Daoy (cell line): ENCODE measurements at regions not wholly inside any gene's neighbourhood (a gene's known extent, or its start where the extent isn't known, plus 50 kb on each side); places are given as distances from the start of the nearest gene placed in this dataset.
A peak's percentile ranks its signal among the peaks of the same experiment; 100 is the strongest.
"Not testable (repeated sequence)": the region's sequence is repeated elsewhere in the genome, so short reads cannot be mapped to it uniquely, and the experiment has no call there.

Source experiments
- DNase-seq: peaks from one replicate; pipeline ENCODE4 v3.0.0-alpha.2; 2015; ENCODE audit warnings: low read depth

DNA sequence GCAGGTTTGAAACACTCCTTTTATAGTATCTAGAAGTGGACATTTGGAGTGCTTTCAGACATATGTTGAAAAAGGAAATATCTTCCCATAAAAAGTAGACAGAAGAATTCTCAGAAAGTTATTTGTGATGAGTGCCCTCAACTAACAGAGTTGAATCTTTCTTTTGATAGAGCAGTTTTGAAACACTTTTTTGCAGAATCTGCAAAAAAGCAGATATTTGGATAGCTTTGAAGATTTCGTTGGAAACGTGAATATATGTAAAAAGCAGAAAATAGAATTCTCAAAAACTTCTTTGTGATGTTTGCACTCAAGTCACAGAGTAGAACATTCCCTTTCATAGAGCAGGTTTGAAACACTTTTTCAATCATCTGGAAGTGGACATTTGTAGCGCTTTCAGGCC lies 676.4 kb upstream of the ZNF337 start:
- DNase-seq, result not testable (repeated sequence)

DNA sequence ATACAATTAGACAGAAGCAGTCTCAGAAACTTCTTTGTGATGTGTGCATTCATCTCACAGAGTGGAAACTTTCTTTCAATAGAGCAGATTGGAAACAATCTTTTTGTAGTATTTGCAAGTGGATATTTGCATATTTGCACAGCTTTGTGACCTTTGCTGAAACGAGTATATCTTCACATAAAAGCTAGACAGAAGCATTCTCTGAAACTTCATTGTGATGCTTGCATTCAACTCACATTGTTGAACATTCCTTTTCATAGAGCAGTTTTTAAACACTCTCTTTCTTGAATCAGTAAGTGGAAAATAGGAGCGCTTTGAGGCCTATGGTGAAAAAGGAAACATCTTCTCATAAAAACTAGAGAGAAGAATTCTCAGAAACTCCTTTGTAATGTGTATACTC lies 657.9 kb upstream of the ZNF337 start:
- no peak for DNase-seq

DNA sequence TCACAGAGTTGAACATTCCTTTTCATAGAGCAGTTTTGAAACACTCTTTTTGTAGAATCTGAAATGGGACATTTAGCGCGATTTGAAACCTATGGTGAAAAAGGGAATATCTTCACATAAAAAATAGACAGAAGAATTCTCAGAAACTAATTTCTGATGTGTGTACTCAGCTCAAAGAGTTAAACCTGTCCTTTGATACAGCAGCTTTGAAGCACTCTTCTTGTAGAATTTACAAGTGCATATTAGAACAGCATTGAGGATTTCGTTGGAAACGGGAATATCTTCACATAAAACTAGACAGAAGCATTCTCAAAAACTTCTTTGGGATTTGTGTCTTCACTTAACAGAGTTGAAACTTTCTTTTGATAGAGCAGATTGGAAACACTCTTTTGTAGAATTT lies 650.7 kb upstream of the ZNF337 start:
- no peak for DNase-seq

DNA sequence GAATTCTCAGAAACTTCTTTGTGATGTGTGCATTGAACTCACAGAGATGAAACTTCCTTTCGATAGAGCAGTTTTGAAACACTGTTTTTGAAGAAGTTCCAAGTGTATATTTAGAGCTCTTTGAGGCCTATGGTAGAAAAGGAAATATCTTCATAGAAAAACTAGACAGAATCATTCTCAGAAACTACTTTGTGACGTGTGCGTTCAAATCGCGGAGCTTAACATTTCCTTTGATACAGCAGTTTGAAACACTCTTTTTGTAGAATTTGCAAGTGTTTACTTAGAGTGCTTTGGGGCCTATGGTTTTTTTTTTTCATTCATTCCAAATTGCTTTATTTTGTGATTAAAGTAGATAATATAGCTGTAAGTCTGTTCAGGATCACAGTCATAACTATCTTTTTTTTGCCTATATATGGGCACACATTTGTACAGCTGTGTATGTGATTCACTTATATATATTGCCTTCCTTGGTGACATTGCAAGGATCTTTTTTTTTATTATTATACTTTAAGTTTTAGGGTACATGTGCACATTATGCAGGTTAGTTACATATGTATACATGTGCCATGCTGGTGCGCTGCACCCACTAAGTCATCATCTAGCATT lies 643.9 kb upstream of the ZNF337 start:
- DNase-seq, result not testable (repeated sequence)

DNA sequence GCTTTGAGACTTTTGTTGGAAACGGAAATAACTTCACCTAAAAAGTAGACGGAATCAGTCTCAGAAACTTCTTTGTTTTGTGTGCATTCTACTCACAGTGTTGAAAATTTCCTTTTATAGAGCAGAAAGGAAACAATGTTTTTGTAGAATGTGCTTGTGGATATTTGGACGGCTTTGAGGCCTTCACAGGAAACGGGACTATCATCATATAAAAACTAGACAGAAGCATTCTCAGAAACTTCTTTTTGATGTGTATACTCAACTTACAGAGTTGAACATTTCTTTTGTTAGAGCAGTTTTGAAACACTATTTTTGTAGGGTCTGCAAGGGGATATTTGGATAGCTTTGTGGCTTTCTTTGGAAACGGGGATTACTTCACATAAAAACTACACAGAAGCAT lies 627.5 kb upstream of the ZNF337 start:
- DNase-seq, result no peak

DNA sequence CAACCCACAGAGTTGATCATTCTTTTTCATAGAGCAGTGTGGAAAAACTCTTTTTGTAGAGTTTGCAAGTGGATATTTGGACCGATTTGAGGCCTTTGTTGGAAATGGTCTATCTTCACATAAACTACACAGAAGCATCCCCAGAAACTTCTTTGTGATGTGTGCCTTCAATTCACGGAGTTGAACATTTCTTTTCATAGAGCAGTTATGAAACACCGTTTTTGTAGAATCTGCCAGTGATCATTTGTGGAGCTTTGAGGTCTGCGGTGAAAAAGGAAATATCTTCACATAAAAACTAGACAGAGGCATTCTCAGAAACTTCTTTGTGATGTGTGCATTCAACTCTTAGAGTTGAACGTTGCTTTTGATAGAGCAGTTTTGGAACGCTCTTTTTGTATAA lies 618.4 kb upstream of the ZNF337 start:
- DNase-seq, result no peak

DNA sequence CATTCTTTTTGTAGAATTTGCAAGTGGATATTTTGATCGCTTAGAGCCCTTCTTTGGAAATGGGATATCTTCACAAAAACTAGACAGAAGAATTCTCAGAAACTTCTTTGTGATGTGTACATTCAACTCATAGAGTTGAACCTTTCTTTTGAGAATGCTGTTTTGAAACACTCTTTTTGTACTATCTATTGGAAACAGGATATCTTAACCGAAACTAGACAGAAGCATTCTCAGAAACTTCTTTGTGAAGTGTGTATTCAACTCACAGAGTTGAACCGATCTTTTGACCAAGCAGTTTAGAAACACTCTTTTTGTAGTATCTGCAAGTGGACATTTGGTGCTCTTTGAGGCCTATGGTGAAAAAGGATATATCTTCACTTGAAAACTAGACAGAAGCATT lies 613.1 kb upstream of the ZNF337 start:
- DNase-seq, result not testable (repeated sequence)

DNA sequence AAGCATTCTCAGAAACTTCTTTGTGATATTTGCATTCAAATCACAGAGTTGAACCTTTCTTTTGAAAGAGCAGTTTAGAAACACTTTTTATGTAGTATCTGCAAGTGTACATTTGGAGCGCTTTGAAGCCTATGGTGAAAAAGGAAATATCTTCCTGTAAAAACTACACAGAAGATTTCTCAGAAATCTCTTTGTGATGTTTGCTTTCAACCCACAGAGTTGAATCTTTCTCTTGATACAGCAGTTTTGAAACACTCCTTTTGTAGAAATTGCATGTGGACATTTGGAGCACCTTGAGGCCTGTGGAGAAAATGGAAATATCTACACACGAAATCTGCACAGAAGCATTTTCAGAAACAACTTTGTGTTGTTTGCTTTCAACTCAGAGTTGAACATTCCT lies 612.3 kb upstream of the ZNF337 start:
- no peak for DNase-seq

DNA sequence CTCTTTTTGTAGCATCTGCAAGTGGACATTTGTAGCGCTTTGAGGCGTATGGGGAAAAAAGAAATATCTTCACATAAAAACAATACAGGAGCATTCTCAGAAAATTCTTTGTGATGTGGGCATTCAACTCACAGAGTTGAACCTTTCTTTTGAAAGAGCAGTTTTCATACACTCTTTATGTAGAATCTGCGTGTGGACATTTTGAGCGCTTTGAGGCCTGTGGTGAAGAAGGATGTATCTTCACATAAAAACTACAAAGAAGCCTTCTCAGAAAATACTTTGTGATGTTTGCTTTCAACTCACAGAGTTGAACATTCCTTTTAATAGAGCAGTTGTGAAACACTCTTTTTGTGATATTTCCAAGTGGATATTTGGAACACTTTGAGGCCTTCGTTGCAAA lies 598.4 kb upstream of the ZNF337 start:
- no peak for DNase-seq

DNA sequence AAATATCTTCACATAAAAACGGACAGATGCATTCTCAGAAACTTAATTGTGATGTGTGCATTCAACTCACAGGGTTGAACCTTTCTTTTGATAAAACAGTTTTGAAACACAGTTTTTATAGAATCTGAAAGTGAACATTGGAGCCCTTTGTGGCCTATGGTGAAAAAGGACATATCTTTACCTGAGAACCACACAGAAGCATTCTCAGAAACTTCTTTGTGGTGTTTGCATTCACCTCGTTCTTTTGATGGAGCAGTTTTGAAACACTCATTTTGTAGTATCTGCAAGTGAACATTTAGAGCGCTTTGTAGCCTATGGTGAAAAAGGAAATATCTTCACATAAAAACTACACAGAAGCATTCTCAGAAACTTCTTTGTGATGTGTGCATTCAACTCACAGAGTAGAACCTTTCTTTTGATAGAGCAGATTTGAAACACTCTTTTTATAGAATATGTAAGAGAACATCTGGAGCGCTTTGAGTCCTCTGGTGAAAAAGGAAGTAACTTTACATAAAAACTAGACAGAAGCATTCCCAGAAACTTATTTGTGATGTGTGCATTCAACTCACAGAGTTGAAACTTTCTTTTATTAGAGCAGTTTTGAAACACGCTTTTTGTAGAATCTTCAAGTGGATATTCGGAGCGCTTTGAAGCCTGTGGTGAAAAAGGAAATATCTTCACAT lies 591.9 kb upstream of the ZNF337 start:
- not testable (repeated sequence) for DNase-seq

DNA sequence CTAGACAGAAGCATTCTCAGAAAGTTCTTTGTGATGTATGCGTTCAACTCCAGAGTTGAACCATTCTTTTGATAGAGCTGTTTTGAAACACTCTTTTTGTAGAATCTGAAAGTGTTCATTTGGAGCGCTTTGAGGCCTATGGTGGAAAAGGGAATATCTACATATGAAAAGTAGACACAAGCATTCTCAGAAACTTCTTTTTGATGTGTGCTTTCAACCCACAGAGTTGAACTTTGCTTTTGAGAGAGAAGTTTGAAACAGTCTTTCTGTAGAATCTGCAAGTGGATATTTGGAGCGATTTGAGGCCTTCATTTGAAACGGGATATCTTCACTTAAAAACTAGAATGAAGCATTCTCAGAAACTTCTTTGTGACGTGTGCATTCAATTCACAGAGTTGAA lies 582.6 kb upstream of the ZNF337 start:
- no peak for DNase-seq

DNA sequence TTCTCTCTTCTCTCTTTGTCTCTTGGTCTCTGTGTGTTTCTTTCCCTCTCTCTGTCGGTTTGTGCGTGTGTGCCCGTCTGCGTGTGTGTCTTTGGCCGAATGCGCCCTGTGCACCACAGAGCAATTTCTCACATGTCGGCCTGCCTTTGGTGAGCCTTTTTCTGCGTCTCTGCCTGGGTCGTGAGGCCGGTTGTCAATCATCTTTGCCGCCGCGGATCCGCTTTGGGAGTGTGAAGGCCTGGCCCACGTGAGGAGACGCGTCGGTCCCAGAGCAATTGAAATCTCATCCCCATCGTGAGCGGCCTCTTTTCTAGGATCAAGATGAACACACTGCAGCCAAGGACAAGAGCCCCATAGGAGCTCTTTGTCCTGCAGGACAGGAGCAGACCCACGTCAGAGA lies 580.7 kb upstream of the ZNF337 start:
- DNase-seq, result no peak

DNA sequence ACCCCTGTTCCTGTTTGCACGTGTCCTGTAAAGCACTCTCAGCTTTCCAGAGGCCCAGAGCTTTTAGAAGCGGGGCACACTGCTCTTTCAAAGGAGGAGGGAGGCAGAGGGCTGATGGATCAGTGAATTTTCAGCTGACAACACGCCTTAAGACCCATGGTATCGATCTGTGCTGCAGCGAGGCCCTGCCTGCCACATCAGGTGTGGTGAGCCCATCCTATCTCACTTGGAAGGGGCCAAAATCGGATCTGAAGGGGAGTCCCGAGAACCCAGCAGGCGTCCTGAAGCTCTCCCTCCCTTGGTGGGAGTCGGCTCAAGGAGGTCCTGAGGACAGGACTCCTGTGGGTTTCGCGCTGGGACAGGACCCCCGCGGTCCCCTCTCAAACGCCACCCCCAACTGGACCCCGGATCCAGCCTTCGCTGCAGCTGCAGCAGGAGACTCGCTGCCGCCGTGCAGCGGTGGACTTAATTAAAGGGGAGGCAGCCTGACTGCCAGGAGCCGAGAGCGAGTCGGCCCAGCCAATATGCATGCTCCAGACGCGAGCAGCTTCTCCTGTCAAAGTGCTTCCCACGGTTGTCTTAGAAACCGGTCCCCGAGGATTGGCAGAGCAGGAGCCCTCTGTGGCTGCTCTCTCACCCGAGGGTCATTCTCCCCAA lies 580.0 kb upstream of the ZNF337 start:
- peak; percentile 20 for DNase-seq

DNA sequence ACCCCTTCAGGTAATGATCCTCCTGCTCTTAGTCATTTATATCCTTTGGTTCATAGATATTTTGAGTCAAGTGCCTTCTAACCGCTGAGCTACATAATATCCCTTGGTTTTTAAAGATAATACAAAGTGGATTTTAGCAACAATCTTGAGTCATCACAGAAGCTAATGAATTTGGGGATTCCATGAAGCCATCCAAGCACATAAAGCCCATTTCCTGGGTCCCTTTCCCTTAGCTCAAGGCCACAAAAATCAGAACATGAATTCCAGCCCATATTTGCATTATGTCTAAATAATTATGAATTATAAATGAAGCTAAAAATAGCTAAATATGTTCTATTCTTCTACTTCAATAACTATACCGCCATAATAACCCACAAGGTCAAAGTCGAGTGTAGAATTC lies 572.1 kb upstream of the ZNF337 start:
- not testable (repeated sequence) for DNase-seq

DNA sequence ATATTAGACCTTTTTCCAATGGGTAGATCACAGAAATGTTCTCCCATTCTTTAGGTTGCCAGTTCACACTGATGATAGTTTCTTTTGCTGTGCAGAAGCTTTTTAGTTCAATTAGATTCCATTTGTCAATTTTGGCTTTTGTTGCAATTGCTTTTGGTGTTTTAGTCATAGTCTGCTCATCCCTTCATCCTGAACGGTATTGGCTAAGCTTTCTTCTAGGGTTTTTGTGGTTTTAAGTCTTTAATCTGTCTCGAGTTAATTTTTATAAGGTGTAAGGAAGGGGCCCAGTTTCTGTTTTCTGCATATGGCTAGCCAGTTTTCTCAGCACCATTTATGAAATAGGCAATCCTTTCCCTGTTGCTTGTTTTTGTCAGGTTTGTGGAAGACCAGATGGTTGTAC lies 564.3 kb upstream of the ZNF337 start:
- not testable (repeated sequence) for DNase-seq

DNA sequence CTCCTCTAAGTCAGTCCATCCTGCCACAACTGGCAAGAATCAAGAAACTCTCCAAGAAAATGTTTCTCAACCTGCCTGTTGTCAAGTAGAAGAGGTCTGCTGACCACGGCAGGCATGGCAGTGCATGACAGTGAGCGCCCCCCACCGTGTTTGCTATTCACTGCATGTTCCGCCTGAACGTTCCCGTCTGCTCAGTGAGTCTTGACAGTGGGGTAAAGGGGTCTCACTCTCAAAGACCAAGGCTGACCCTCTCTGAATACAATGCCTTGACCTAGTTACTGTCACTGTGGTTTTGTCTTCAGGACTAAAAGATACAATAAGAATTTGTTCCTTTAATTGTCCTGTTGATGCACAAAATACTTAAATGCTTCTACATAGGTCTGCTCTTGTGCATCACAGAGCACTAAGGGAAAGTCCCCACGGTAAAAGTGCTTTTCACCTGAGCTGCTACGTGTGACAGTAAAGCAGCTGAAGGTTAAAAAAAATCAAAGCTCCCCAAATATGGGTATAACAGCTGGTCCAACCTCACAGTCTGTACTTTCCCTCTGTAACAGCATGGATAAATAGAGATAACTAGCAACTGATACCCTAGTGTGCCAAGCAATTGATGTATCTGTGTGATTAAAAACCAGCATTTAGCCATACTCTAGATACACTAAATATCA lies 555.8 kb upstream of the ZNF337 start:
- DNase-seq, result not testable (repeated sequence)

DNA sequence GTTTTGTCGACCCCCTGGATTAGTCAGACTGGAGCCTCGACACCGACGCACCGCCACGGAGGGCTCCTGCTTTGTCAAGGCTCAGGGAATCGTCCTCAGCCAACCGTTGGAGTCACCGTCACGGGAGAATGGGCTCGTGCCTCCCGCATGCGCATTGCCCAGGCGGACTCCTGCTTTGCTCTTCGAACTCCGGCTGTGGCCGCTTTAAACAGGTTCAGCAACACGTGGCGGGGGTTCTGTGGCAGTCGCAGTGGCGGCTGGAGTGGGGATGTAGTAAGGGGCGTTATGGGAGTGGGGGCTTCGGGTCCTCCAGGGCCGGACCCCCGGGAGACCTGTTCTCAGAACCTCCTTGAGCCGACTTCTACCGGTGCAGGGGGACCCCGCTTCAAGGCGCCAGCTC lies 554.7 kb upstream of the ZNF337 start:
- DNase-seq, result peak; percentile 8

DNA sequence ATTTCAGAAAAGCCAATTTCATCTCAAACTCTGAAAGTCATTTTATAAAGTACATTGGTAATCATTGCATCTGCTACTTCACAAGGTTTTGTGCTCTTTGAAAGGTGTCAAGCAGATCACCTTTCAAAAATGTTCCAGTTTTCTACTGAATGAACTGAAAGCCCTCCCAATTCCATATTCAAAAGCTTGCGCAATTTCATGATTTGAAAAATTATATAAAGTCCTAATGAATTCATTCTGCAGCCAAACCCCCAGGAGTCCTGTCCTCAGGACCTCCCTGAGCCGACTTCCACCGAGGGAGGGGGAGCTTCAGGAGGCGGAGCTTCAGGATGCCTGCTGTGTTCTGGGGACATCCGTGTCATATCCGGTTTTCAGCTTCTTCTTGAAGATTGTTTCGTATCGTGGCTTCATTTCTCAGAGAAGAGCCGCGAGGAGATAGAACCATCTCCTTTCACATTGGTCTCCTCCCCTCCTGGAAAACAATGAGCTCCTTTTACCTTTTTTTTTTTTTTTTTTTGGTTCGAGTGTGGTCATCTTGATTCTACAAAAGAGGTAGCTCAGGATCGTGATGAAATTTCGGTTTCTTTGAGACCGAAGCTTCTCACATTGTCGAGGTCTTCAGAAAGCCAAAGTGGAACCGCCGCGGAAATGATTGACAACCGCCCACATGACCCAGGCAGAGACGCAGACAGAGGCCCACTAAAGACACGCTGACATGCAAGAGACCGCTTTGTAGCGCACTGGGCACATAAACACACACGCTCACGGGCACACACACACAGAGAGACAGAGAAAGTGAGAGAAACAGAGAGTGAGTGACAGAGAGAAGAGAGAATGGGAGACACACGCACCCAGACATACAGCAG lies 553.8 kb upstream of the ZNF337 start:
- DNase-seq, result peak; percentile 44

DNA sequence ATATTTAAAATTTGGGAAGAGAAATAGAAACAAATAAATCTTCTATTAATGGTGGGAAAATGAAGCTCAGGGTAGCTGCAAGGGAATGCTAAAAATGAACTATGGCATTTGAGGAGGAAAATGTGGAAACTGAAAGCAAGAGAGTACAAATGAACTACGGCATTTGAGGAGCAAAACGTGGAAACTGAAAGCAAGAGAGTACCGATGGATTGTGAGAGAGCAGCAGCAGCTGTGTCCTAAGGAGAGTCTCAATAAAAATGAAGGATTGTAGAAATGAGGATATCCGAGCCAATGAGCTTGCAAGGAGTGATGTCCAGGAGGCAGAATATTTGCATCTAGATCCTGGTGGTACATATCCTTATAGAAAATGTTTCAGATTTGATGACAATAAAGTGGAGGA lies 547.1 kb upstream of the ZNF337 start:
- DNase-seq, result no peak

DNA sequence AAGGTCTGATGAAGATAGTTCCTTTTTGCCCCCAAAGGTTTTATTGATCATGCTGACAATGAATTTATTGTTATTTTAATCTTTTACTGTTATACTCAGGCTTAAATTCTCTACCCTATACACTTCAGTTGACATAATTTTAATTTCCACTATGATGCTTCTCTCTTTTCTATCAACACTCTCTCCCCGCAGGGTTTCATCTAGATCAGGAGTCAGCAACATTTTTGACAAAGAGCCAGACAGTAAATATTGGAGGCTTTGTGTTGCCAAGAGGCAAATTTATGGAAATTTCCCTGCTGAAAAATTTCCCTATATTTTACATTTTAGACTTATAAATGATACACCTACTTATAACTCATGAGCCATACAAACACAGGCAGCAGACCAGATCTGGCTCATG lies 524.0 kb upstream of the ZNF337 start:
- DNase-seq, result not testable (repeated sequence)

DNA sequence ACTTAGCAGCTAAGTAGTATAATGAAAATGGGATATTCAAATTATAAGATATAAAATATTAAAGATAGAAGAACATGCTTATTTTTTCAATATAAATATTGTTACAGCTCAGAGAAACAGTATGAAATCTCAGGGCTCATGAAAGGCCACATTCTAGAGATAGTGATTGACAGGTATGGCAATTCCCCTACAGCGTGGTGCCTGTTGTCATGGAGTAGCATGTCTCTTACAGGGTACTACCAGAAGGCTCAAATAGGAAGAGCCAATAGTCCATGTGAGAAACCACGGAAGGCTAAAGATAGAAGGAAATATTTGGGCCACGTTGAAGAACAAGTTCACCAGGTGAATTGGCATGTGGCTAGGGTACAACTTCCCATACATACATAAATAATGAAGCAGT lies 522.9 kb upstream of the ZNF337 start:
- not testable (repeated sequence) for DNase-seq

DNA sequence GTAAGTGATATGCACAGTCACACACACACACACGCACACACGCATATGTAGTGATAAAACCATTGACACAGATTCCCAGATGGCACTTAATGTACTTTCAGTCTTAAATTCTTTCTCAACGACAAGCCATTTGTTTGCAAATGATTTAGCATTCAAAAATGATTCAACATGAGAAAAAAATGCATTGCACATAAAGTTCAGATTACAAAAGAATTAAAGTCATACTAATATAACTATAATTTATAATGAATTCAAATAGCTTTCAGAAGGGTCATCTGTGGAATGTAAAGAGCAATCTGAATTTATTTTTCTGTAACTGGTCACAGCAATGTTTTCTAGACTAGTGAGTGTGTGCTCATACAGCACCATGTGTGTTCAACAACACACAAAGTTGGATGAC lies 521.6 kb upstream of the ZNF337 start:
- DNase-seq, result no peak
